ENCODE measurements at regions not wholly inside any gene's neighbourhood (a gene's known extent, or its start where the extent isn't known, plus 50 kb on each side); places are given as distances from the start of the nearest gene placed in this dataset.

GRCh38 chr4:136516371-136516770 lies 1015.9 kb downstream of the PCDH18 start:
- Mint-ChIP-seq H3K4me1 (ENCODE audit: low read depth in 2 of 2) (no peaks in the 10 kb centered on the region), H3K4me3 (no peak overlapping the region), H3K27ac (no peak overlapping the region), H3K36me3 (ENCODE audit: insufficient read depth) (no peaks in the 10 kb centered on the region), H3K27me3 (no peaks in the 10 kb centered on the region), H3K9me3 (peaks cover 0 to 11% of the 10 kb centered on the region in 2 donors)
- no peak for DNase-seq
- no peak for ATAC-seq (replicated peaks)

- Mint-ChIP-seq H3K4me1 (ENCODE audit: low read depth in 2 of 2) (no peaks in the 10 kb centered on the region), H3K36me3 (ENCODE audit: insufficient read depth) (no peaks in the 10 kb centered on the region), H3K27ac (no peak overlapping the region), H3K9me3 (peaks cover 5 to 9% of the 10 kb centered on the region in 2 donors), H3K4me3 (no peak overlapping the region), H3K27me3 (no peaks in the 10 kb centered on the region)
- DNase-seq, result no peak
- no peak for ATAC-seq (replicated peaks)
Observed at GRCh38 chr4:136505020-136505419, 1027.3 kb downstream of the PCDH18 start.

- H3K27me3 Mint-ChIP-seq, result no peaks in the 10 kb centered on the region
- peaks cover 3% of the 10 kb centered on the region for H3K36me3 Mint-ChIP-seq (ENCODE audit: insufficient read depth)
- no peaks in the 10 kb centered on the region for H3K4me1 Mint-ChIP-seq (ENCODE audit: low read depth in 2 of 2)
- no peak overlapping the region for H3K4me3 Mint-ChIP-seq
- no peak overlapping the region for H3K27ac Mint-ChIP-seq
- ATAC-seq (replicated peaks), result no peak
- DNase-seq, result no peak
- peaks cover 4 to 7% of the 10 kb centered on the region in 2 donors for H3K9me3 Mint-ChIP-seq
Observed at GRCh38 chr4:136495851-136496250, 1036.4 kb downstream of the PCDH18 start.

GRCh38 chr4:136495076-136495475 lies 1037.2 kb downstream of the PCDH18 start:
- no peak overlapping the region for H3K4me3 Mint-ChIP-seq
- H3K9me3 Mint-ChIP-seq, result peaks cover 3 to 10% of the 10 kb centered on the region in 2 donors
- H3K4me1 Mint-ChIP-seq (ENCODE audit: low read depth in 2 of 2), result no peaks in the 10 kb centered on the region
- H3K36me3 Mint-ChIP-seq (ENCODE audit: insufficient read depth), result peaks cover 3% of the 10 kb centered on the region
- no peak overlapping the region for H3K27ac Mint-ChIP-seq
- no peaks in the 10 kb centered on the region for H3K27me3 Mint-ChIP-seq
- DNase-seq (no peak), ATAC-seq (replicated peaks) (no peak)

- DNase-seq (no peak), ATAC-seq (replicated peaks) (no peak)
- no peaks in the 10 kb centered on the region for H3K27me3 Mint-ChIP-seq
- no peak overlapping the region for H3K27ac Mint-ChIP-seq
- H3K4me1 Mint-ChIP-seq (ENCODE audit: low read depth in 2 of 2), result no peaks in the 10 kb centered on the region
- H3K9me3 Mint-ChIP-seq, result peaks cover 0 to 20% of the 10 kb centered on the region in 2 donors
- no peak overlapping the region for H3K4me3 Mint-ChIP-seq
- no peaks in the 10 kb centered on the region for H3K36me3 Mint-ChIP-seq (ENCODE audit: insufficient read depth)
Observed at GRCh38 chr4:136489101-136489500, 1043.2 kb downstream of the PCDH18 start.

GRCh38 chr4:136484996-136485395 lies 1047.3 kb downstream of the PCDH18 start:
- no peak for DNase-seq
- Mint-ChIP-seq H3K4me1 (ENCODE audit: low read depth in 2 of 2) (no peaks in the 10 kb centered on the region), H3K27ac (no peak overlapping the region), H3K4me3 (no peak overlapping the region), H3K36me3 (ENCODE audit: insufficient read depth) (no peaks in the 10 kb centered on the region), H3K27me3 (no peaks in the 10 kb centered on the region), H3K9me3 (peaks cover 0 to 17% of the 10 kb centered on the region in 2 donors)
- ATAC-seq (replicated peaks), result no peak

GRCh38 chr4:136476753-136477152 lies 1055.5 kb downstream of the PCDH18 start:
- Mint-ChIP-seq H3K27me3 (no peaks in the 10 kb centered on the region), H3K36me3 (ENCODE audit: insufficient read depth) (no peaks in the 10 kb centered on the region), H3K27ac (no peak overlapping the region), H3K4me3 (no peak overlapping the region), H3K4me1 (ENCODE audit: low read depth in 2 of 2) (no peaks in the 10 kb centered on the region), H3K9me3 (peaks cover 0 to 1% of the 10 kb centered on the region in 2 donors)
- ATAC-seq (replicated peaks) (no peak), DNase-seq (no peak)

- H3K27ac Mint-ChIP-seq, result no peak overlapping the region
Observed at GRCh38 chr4:136471051-136471450, 1061.2 kb downstream of the PCDH18 start.

GRCh38 chr4:136465691-136466090 lies 1066.6 kb downstream of the PCDH18 start:
- Mint-ChIP-seq H3K36me3 (ENCODE audit: insufficient read depth) (no peaks in the 10 kb centered on the region), H3K27ac (no peak overlapping the region), H3K4me3 (no peak overlapping the region), H3K27me3 (no peaks in the 10 kb centered on the region), H3K4me1 (ENCODE audit: low read depth in 2 of 2) (no peaks in the 10 kb centered on the region), H3K9me3 (peaks cover 2 to 6% of the 10 kb centered on the region in 2 donors)
- ATAC-seq (replicated peaks) (no peak), DNase-seq (no peak)

More at GRCh38 chr4:136471051-136471450, 1061.2 kb downstream of the PCDH18 start:
- Mint-ChIP-seq H3K36me3 (ENCODE audit: insufficient read depth) (no peaks in the 10 kb centered on the region), H3K4me3 (no peak overlapping the region), H3K9me3 (peaks cover 0 to 2% of the 10 kb centered on the region in 2 donors), H3K27me3 (no peaks in the 10 kb centered on the region), H3K4me1 (ENCODE audit: low read depth in 2 of 2) (no peaks in the 10 kb centered on the region)
- no peak for DNase-seq
- no peak for ATAC-seq (replicated peaks)

- DNase-seq, result no peak
- Mint-ChIP-seq H3K36me3 (ENCODE audit: insufficient read depth) (no peaks in the 10 kb centered on the region), H3K9me3 (peaks cover 0 to 6% of the 10 kb centered on the region in 2 donors), H3K27ac (no peak overlapping the region), H3K4me1 (ENCODE audit: low read depth in 2 of 2) (no peaks in the 10 kb centered on the region), H3K4me3 (no peak overlapping the region), H3K27me3 (no peaks in the 10 kb centered on the region)
- no peak for ATAC-seq (replicated peaks)
Observed at GRCh38 chr4:136463941-136464340, 1068.4 kb downstream of the PCDH18 start.

GRCh38 chr4:136461533-136461932 lies 1070.8 kb downstream of the PCDH18 start:
- peaks cover 0 to 6% of the 10 kb centered on the region in 2 donors for H3K9me3 Mint-ChIP-seq

GRCh38 chr4:136458326-136458725 lies 1074.0 kb downstream of the PCDH18 start:
- Mint-ChIP-seq H3K27me3 (no peaks in the 10 kb centered on the region), H3K4me1 (ENCODE audit: low read depth in 2 of 2) (no peaks in the 10 kb centered on the region), H3K36me3 (ENCODE audit: insufficient read depth) (no peaks in the 10 kb centered on the region), H3K9me3 (peaks cover 0 to 6% of the 10 kb centered on the region in 2 donors), H3K27ac (no peak overlapping the region), H3K4me3 (no peak overlapping the region)
- ATAC-seq (replicated peaks), result no peak
- DNase-seq, result no peak

More at GRCh38 chr4:136461533-136461932, 1070.8 kb downstream of the PCDH18 start:
- H3K27ac Mint-ChIP-seq, result no peak overlapping the region
- H3K4me3 Mint-ChIP-seq, result no peak overlapping the region
- H3K27me3 Mint-ChIP-seq, result no peaks in the 10 kb centered on the region
- H3K4me1 Mint-ChIP-seq (ENCODE audit: low read depth in 2 of 2), result no peaks in the 10 kb centered on the region
- H3K36me3 Mint-ChIP-seq (ENCODE audit: insufficient read depth), result no peaks in the 10 kb centered on the region
- DNase-seq (no peak), ATAC-seq (replicated peaks) (no peak)

GRCh38 chr4:136457577-136457976 lies 1074.7 kb downstream of the PCDH18 start:
- no peak for DNase-seq
- ATAC-seq (replicated peaks), result no peak
- H3K4me1 Mint-ChIP-seq (ENCODE audit: low read depth in 2 of 2), result no peaks in the 10 kb centered on the region
- H3K4me3 Mint-ChIP-seq, result no peak overlapping the region
- no peaks in the 10 kb centered on the region for H3K27me3 Mint-ChIP-seq
- H3K36me3 Mint-ChIP-seq (ENCODE audit: insufficient read depth), result no peaks in the 10 kb centered on the region
- H3K27ac Mint-ChIP-seq, result no peak overlapping the region
- H3K9me3 Mint-ChIP-seq, result peaks cover 0 to 6% of the 10 kb centered on the region in 2 donors

- Mint-ChIP-seq H3K27me3 (no peaks in the 10 kb centered on the region), H3K27ac (no peak overlapping the region), H3K36me3 (ENCODE audit: insufficient read depth) (no peaks in the 10 kb centered on the region), H3K4me3 (no peak overlapping the region), H3K4me1 (ENCODE audit: low read depth in 2 of 2) (no peaks in the 10 kb centered on the region), H3K9me3 (peaks cover 0 to 3% of the 10 kb centered on the region in 2 donors)
- DNase-seq (no peak), ATAC-seq (replicated peaks) (no peak)
Observed at GRCh38 chr4:136457004-136457403, 1075.3 kb downstream of the PCDH18 start.

GRCh38 chr4:136443006-136443405 lies 1089.3 kb downstream of the PCDH18 start:
- no peaks in the 10 kb centered on the region for H3K27me3 Mint-ChIP-seq
- no peak for ATAC-seq (replicated peaks)

More at GRCh38 chr4:136443006-136443405, 1089.3 kb downstream of the PCDH18 start:
- no peak for DNase-seq
- Mint-ChIP-seq H3K36me3 (ENCODE audit: insufficient read depth) (no peaks in the 10 kb centered on the region), H3K9me3 (no peaks in the 10 kb centered on the region), H3K27ac (no peak overlapping the region), H3K4me3 (no peak overlapping the region), H3K4me1 (ENCODE audit: low read depth in 2 of 2) (no peaks in the 10 kb centered on the region)
